Neural cell (in vitro differentiated cells): ENCODE measurements at regions not wholly inside any gene's neighbourhood (a gene's known extent, or its start where the extent isn't known, plus 50 kb on each side); places are given as distances from the start of the nearest gene placed in this dataset.

Experiments used
- H2AFZ ChIP-seq: fragments of 200-600, 300-800 bp; sonication (generic), shearing (Covaris generic); 2 replicates; pipeline ENCODE4 v1.6.0; 2014; ENCODE audit warnings: low read depth, mild to moderate bottlenecking, antibody characterized with exemption, low read length, moderate library complexity
- H3F3A ChIP-seq: fragments of 200-600 bp; shearing (Covaris generic); 2 replicates; pipeline ENCODE4 v1.6.1; 2016; ENCODE audit warnings: mild to moderate bottlenecking, moderate library complexity, mixed read lengths, antibody characterized with exemption, low read length; ENCODE audit not compliant: insufficient read depth, poor library complexity, severe bottlenecking
- H3K27ac ChIP-seq: fragments of 200-600, 300-800 bp; sonication (generic), shearing (Covaris generic); 2 replicates; pipeline ENCODE4 v1.5.1; 2014; ENCODE audit warnings: mild to moderate bottlenecking, low read length, moderate library complexity
- H3K27me3 ChIP-seq: fragments of 300-800, 200-600 bp; sonication (generic), shearing (Covaris generic); 2 replicates; pipeline ENCODE4 v1.6.0; 2014; ENCODE audit warnings: mild to moderate bottlenecking, low read depth, low read length, moderate library complexity; ENCODE audit not compliant: insufficient read depth
- H3K36me3 ChIP-seq: fragments of 300-800, 200-600 bp; sonication (generic), shearing (Covaris generic); 2 replicates; pipeline ENCODE4 v1.5.1; 2014; ENCODE audit warnings: mild to moderate bottlenecking, antibody characterized with exemption, low read length, moderate library complexity; ENCODE audit not compliant: insufficient read depth
- H3K4me2 ChIP-seq: fragments of 300-800, 200-600 bp; sonication (generic), shearing (Covaris generic); 2 replicates; pipeline ENCODE4 v1.6.0; 2014; ENCODE audit warnings: mild to moderate bottlenecking, low read length
- H3K4me3 ChIP-seq: fragments of 300-800, 200-600 bp; sonication (generic), shearing (Covaris generic); 2 replicates; pipeline ENCODE4 v1.5.1; 2014; ENCODE audit warnings: mild to moderate bottlenecking, low read length, moderate library complexity
- H3K79me2 ChIP-seq: fragments of 200-600 bp; shearing (Covaris generic); replicated peaks from 2 replicates; pipeline ENCODE4 v1.6.0; 2014; ENCODE audit warnings: mild to moderate bottlenecking, low read length, moderate library complexity; ENCODE audit not compliant: insufficient read depth
- H3K9ac ChIP-seq: fragments of 300-800, 200-600 bp; sonication (generic), shearing (Covaris generic); 2 replicates; pipeline ENCODE4 v1.6.1; 2016; ENCODE audit warnings: mild to moderate bottlenecking, low read length, mixed read lengths
- H3K9me2 ChIP-seq: fragments of 200-600 bp; shearing (Covaris generic); 2 replicates; pipeline ENCODE4 v1.6.1; 2016; ENCODE audit warnings: mild to moderate bottlenecking, low read length, mixed read lengths; ENCODE audit not compliant: insufficient read depth
- H3K9me3 ChIP-seq: fragments of 200-600, 300-800 bp; sonication (generic), shearing (Covaris generic); 2 replicates; pipeline ENCODE4 v1.6.1; 2016; ENCODE audit warnings: mild to moderate bottlenecking, mixed run types, low read length, moderate library complexity, mixed read lengths
- H4K20me1 ChIP-seq: fragments of 200-600 bp; shearing (Covaris generic); 2 replicates; pipeline ENCODE4 v1.6.1; 2016; ENCODE audit warnings: mild to moderate bottlenecking, mixed run types; ENCODE audit not compliant: insufficient read depth
- EP300 ChIP-seq: fragments of 450-650 bp; conservative IDR thresholded peaks from 2 replicates; pipeline ENCODE4 v1.6.1; 2014; ENCODE audit warnings: antibody characterized with exemption, mild to moderate bottlenecking, moderate library complexity; ENCODE audit not compliant: poor library complexity, severe bottlenecking
- EZH2 ChIP-seq: fragments of 200-600, 300-800 bp; shearing (Covaris generic), sonication (generic); IDR thresholded peaks from 2 replicates; pipeline ENCODE4 v1.6.1; 2014; ENCODE audit warnings: antibody characterized with exemption, low read length, borderline replicate concordance, mild to moderate bottlenecking; ENCODE audit not compliant: insufficient read depth, poor library complexity, severe bottlenecking
- MXI1 ChIP-seq: fragments of 450-650 bp; conservative IDR thresholded peaks from 2 replicates; pipeline ENCODE4 v1.6.1; 2014; ENCODE audit warnings: antibody characterized with exemption, mild to moderate bottlenecking; ENCODE audit not compliant: poor library complexity, severe bottlenecking
- POLR2AphosphoS5 ChIP-seq: IDR thresholded peaks from 2 replicates; pipeline ENCODE4 v1.6.1; 2012
- RAD21 ChIP-seq: fragments of 450-650 bp; conservative IDR thresholded peaks from 2 replicates; pipeline ENCODE4 v1.6.1; 2014; ENCODE audit warnings: antibody characterized with exemption, mild to moderate bottlenecking, moderate library complexity
- SMC3 ChIP-seq: fragments of 450-650 bp; conservative IDR thresholded peaks from 2 replicates; pipeline ENCODE4 v1.6.1; 2014; ENCODE audit warnings: antibody characterized with exemption, mild to moderate bottlenecking, moderate library complexity; ENCODE audit not compliant: poor library complexity
- TAF1 ChIP-seq: IDR thresholded peaks from 2 replicates; pipeline ENCODE4 v1.6.1; 2012; ENCODE audit warnings: low read depth
- TF ChIP-seq, protein P1 (sequence below): fragments of 450-650 bp; IDR thresholded peaks from 2 replicates; pipeline ENCODE4 v1.5.1; 2014; ENCODE audit warnings: antibody characterized with exemption, mild to moderate bottlenecking, moderate library complexity; ENCODE audit not compliant: poor library complexity, severe bottlenecking
- TF ChIP-seq, protein P2 (sequence below): IDR thresholded peaks from 2 replicates; pipeline ENCODE4 v1.6.1; 2012; ENCODE audit warnings: borderline replicate concordance

DNA sequence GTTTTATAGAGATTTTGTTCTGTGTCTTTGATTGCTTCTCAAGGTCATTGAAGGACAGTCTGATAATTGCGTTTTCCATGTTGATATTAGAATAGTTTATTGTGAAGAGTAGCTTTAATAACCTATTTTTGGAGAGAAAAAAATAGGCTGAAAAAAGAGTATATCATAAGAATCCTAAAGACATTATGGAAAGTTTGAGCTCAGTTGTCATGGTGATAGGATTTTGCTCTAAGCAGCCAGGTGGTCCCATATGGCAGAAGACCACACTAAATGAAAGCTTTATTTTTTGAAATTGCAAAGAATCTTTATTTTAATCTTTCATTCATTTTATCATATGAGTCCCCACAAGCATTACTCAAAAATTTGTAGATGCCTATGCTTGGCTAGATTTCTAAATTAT lies 358.9 kb upstream of the NAV3 start:
- Histone ChIP-seq H3K27ac (no peak overlapping the region), H3K9me2 (no peaks in the 10 kb centered on the region), H3K4me3 (no peak overlapping the region), H3K36me3 (no peaks in the 10 kb centered on the region), H3K9ac (no peak overlapping the region), H3K27me3 (no peaks in the 10 kb centered on the region), H3K79me2 (peaks cover 8% of the 10 kb centered on the region), H3K4me2 (no peak overlapping the region), H2AFZ (no peak overlapping the region), H3F3A (no peaks in the 10 kb centered on the region), H4K20me1 (no peaks in the 10 kb centered on the region), H3K9me3 (no peaks in the 10 kb centered on the region)
- TF ChIP-seq SMC3 (no peak), TAF1 (no peak), MXI1 (no peak), EZH2 (no peak), POLR2AphosphoS5 (no peak), EP300 (no peak), RAD21 (no peak)
- TF ChIP-seq, protein P1, sequence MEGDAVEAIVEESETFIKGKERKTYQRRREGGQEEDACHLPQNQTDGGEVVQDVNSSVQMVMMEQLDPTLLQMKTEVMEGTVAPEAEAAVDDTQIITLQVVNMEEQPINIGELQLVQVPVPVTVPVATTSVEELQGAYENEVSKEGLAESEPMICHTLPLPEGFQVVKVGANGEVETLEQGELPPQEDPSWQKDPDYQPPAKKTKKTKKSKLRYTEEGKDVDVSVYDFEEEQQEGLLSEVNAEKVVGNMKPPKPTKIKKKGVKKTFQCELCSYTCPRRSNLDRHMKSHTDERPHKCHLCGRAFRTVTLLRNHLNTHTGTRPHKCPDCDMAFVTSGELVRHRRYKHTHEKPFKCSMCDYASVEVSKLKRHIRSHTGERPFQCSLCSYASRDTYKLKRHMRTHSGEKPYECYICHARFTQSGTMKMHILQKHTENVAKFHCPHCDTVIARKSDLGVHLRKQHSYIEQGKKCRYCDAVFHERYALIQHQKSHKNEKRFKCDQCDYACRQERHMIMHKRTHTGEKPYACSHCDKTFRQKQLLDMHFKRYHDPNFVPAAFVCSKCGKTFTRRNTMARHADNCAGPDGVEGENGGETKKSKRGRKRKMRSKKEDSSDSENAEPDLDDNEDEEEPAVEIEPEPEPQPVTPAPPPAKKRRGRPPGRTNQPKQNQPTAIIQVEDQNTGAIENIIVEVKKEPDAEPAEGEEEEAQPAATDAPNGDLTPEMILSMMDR = no peak
- TF ChIP-seq, protein P2, sequence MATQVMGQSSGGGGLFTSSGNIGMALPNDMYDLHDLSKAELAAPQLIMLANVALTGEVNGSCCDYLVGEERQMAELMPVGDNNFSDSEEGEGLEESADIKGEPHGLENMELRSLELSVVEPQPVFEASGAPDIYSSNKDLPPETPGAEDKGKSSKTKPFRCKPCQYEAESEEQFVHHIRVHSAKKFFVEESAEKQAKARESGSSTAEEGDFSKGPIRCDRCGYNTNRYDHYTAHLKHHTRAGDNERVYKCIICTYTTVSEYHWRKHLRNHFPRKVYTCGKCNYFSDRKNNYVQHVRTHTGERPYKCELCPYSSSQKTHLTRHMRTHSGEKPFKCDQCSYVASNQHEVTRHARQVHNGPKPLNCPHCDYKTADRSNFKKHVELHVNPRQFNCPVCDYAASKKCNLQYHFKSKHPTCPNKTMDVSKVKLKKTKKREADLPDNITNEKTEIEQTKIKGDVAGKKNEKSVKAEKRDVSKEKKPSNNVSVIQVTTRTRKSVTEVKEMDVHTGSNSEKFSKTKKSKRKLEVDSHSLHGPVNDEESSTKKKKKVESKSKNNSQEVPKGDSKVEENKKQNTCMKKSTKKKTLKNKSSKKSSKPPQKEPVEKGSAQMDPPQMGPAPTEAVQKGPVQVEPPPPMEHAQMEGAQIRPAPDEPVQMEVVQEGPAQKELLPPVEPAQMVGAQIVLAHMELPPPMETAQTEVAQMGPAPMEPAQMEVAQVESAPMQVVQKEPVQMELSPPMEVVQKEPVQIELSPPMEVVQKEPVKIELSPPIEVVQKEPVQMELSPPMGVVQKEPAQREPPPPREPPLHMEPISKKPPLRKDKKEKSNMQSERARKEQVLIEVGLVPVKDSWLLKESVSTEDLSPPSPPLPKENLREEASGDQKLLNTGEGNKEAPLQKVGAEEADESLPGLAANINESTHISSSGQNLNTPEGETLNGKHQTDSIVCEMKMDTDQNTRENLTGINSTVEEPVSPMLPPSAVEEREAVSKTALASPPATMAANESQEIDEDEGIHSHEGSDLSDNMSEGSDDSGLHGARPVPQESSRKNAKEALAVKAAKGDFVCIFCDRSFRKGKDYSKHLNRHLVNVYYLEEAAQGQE = no peak

DNA sequence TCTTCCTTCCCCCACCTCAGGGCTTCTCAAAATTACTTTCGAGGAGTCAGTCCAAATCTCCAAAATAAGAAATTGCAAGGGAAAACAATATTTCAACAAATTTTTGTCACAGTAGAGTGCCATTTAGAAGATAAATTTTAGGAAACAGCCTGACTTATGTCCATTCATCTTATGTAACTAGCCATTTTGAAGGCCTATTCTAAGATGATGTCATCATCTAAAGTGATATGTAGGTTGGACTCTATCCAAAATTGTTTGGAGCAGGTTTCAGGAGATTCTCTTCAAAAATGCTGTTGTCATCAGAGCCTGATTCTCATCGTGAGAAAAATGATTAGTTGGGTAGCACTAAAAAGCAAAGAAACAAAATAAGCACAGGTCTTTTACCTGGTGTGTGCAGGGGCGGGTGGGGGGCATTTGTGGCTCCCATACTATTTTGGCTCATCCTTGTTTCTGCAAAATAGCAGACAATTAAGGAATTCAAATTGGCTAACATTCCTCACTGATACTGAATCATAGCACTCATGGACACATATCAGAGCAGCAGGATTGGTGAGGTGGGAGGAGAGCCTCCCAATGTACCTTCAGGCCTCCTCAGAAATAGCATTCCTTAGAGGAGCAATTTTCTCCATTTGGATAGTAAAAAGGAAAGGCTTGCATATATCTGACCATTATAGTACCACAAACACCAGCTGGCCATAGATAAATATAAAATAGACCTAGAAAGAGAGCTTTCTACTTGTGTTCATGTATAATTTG lies 360.9 kb upstream of the NAV3 start:
- H3K27ac ChIP-seq = no peak overlapping the region
- no peak overlapping the region for H3K9ac ChIP-seq
- no peaks in the 10 kb centered on the region for H3K27me3 ChIP-seq
- no peak overlapping the region for H2AFZ ChIP-seq
- peaks cover 8% of the 10 kb centered on the region for H3K79me2 ChIP-seq
- no peak overlapping the region for H3K4me2 ChIP-seq
- no peaks in the 10 kb centered on the region for H3K9me3 ChIP-seq
- H3K36me3 ChIP-seq = no peaks in the 10 kb centered on the region
- H3F3A ChIP-seq = no peaks in the 10 kb centered on the region
- TF ChIP-seq EP300 = no peak
- TF ChIP-seq EZH2 = no peak
- TF ChIP-seq RAD21 = no peak
- TF ChIP-seq, protein P1 = no peak
- no peak overlapping the region for H3K4me3 ChIP-seq
- no peaks in the 10 kb centered on the region for H4K20me1 ChIP-seq
- no peaks in the 10 kb centered on the region for H3K9me2 ChIP-seq
